ENCODE measurements at regions not wholly inside any gene's neighbourhood (a gene's known extent, or its start where the extent isn't known, plus 50 kb on each side); places are given as distances from the start of the nearest gene placed in this dataset.

DNA sequence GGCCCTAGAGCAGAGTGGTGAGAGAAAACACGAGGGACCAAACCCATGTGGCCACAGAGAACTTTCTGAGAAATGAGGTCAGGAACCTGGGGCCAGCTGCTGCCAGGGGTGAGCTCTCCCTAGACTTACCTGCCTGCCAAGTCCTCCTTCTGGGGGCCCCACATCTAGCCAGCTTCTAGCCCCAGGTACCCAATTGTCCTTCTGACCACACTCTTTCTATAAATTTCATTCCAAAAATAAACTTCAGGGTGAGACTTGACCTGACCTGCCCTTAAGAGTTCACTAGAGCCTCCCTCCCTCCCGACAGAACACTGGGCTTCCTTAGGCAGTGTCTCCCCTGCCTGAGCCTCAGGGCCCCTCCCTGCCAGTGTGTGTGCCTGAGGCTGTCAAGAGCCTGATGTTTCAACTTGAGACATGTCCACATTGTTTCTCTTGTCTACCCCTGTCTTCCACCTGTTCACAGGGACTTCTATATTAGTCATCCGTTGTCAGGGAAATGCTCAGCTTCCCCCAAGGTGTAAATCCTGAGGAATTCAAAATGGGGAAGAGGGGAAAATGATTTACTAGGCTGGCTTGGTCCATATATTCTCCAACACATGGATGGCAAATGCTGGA is 312.8 kb upstream of the TLE3 start:
- no peak for FAIRE-seq
- H4K5ac ChIP-seq (ENCODE audit: insufficient read length, low read depth, low read length): no peak overlapping the region

More for the DNA sequence above, 312.8 kb upstream of the TLE3 start:
- CTCF ChIA-PET (ENCODE audit: partially characterized antibody): interaction anchor here (0.7 to 1.7 kb wide), 4 partner anchors 10 to 49 kb away, joined by 3 to 5 read pairs (median 4); no protein-coding TSS in a partner anchor
- no peak for DNase-seq (ENCODE audit: low read depth in 1 of 2, low spot score in 2 of 2)
- Histone ChIP-seq H3K9ac (replicated peaks in 1 of 4; ENCODE audit: extremely low read depth in 1 of 4, low read depth in 3 of 4, low read length in 3 of 4) (no peak overlapping the region), H3K18ac (ENCODE audit: extremely low read depth, low read length) (no peak overlapping the region), H4K91ac (replicated peaks; ENCODE audit: insufficient read length, low read length) (no peak overlapping the region), H2BK120ac (replicated peaks; ENCODE audit: low read depth, low read length) (no peak overlapping the region), H3K79me2 (ENCODE audit: control insufficient read depth in 1 of 2, insufficient read depth in 2 of 2, low read length in 2 of 2) (no peaks in the 10 kb centered on the region), H3K4me3 (ENCODE audit: extremely low read depth in 1 of 4, insufficient read depth in 2 of 4, low read depth in 3 of 4, low read length in 4 of 4) (no peak overlapping the region), H4K8ac (ENCODE audit: extremely low read depth, insufficient read depth, low read length) (no peak overlapping the region), H2AK5ac (ENCODE audit: low read depth, low read length) (no peak overlapping the region), H3K36me3 (ENCODE audit: control insufficient read depth in 2 of 4, insufficient read depth in 4 of 4, low read length in 3 of 4) (no peaks in the 10 kb centered on the region), H2BK12ac (ENCODE audit: low read depth, low read length) (no peak overlapping the region), H2BK5ac (ENCODE audit: low read depth, low read length) (no peak overlapping the region), H2BK20ac (ENCODE audit: low read length) (no peak overlapping the region), H3K27me3 (replicated peaks in 1 of 4; ENCODE audit: control insufficient read depth in 3 of 4, extremely low read depth in 1 of 4, insufficient read depth in 3 of 4, low read length in 3 of 4) (no peaks in the 10 kb centered on the region), H3K9me3 (ENCODE audit: insufficient read depth in 2 of 2, low read depth in 1 of 2, low read length in 1 of 2) (peaks cover 6 to 17% of the 10 kb centered on the region in 2 experiments; a peak in 3 of 4 replicates), H3K23me2 (ENCODE audit: low read depth, low read length) (no peaks in the 10 kb centered on the region), H3K79me1 (ENCODE audit: low read depth, low read length) (no peaks in the 10 kb centered on the region), H3K14ac (ENCODE audit: insufficient read length) (no peak overlapping the region), H3K4me1 (replicated peaks in 1 of 4; ENCODE audit: control insufficient read depth in 3 of 4, insufficient read depth in 4 of 4, low read length in 3 of 4) (peaks cover 0 to 9% (median 5%) of the 10 kb centered on the region in 4 experiments; a peak in 5 of 7 replicates), H2AFZ (ENCODE audit: low read length) (no peak overlapping the region), H2BK15ac (ENCODE audit: low read length) (no peak overlapping the region), H3K56ac (replicated peaks; ENCODE audit: insufficient read length, low read depth, low read length) (no peak overlapping the region), H3K4ac (replicated peaks; ENCODE audit: insufficient read length, low read depth, low read length) (no peak overlapping the region), H3K27ac (ENCODE audit: low read depth, low read length) (no peak overlapping the region), H3K4me2 (ENCODE audit: insufficient read depth in 1 of 2, low read depth in 2 of 2, low read length in 2 of 2) (no peak overlapping the region), H3K23ac (ENCODE audit: insufficient read length) (no peak overlapping the region), H4K20me1 (replicated peaks in 1 of 2; ENCODE audit: control insufficient read depth in 1 of 2, insufficient read depth in 2 of 2, low read length in 2 of 2) (no peaks in the 10 kb centered on the region)
- POLR2A ChIA-PET (ENCODE audit: partially characterized antibody): no interaction called here
- 86% methylated on average over 3 of the region's 3 CpGs; no CpG with 5 or more reads in 1 of the 2 experiments for WGBS, 2 experiments (ENCODE audit: extremely low coverage in 1 of 2, insufficient coverage in 1 of 2, insufficient read length in 1 of 2, insufficient replicate concordance in 2 of 2, low coverage in 1 of 2, low lambda C conversion rate in 2 of 2, missing lambda C conversion rate in 1 of 2)
- TF ChIP-seq SP4 (IDR thresholded peaks at IDR 0.05; ENCODE audit: low read length) (no peak), RFX5 (IDR thresholded peaks at IDR 0.05; ENCODE audit: borderline replicate concordance, low read depth, low read length) (0 out of 2 replicates have a peak, but pooled peaks have one; percentile 18)

Data from H1 (cell line).